HFFc6 (cell line): ENCODE measurements at regions not wholly inside any gene's neighbourhood (a gene's known extent, or its start where the extent isn't known, plus 50 kb on each side); places are given as distances from the start of the nearest gene placed in this dataset.
"Not testable (repeated sequence)": the region's sequence is repeated elsewhere in the genome, so short reads cannot be mapped to it uniquely, and the experiment has no call there.

ENCODE experiments used
- DNase-seq: peaks from one replicate; pipeline ENCODE4 v3.0.0-alpha.2; 2018
- H3K27ac Mint-ChIP-seq: 2 replicates; pipeline ENCODE4 v1.8.0; 2020; ENCODE audit warnings: mild to moderate bottlenecking, mixed read lengths
- H3K27me3 Mint-ChIP-seq: 2 replicates; pipeline ENCODE4 v1.8.0; 2021; ENCODE audit warnings: mild to moderate bottlenecking, moderate library complexity, mixed read lengths; ENCODE audit not compliant: insufficient read depth
- H3K36me3 Mint-ChIP-seq: 2 replicates; pipeline ENCODE4 v1.8.0; 2021; ENCODE audit warnings: low read depth, mixed read lengths
- H3K4me1 Mint-ChIP-seq: 2 replicates; pipeline ENCODE4 v1.8.0; 2020; ENCODE audit warnings: low read depth, mixed read lengths
- H3K4me3 Mint-ChIP-seq: 2 replicates; pipeline ENCODE4 v1.8.0; 2020; ENCODE audit warnings: mild to moderate bottlenecking, moderate library complexity, mixed read lengths
- H3K9me3 Mint-ChIP-seq: 2 replicates; pipeline ENCODE4 v1.8.0; 2020; ENCODE audit warnings: mild to moderate bottlenecking, mixed read lengths
- TF ChIP-seq, protein P1 (sequence below): fragments of 200-600 bp; sonication (generic); IDR thresholded peaks from 2 replicates; pipeline ENCODE4 v1.5.0; 2021; ENCODE audit warnings: antibody characterized with exemption, mild to moderate bottlenecking

DNA sequence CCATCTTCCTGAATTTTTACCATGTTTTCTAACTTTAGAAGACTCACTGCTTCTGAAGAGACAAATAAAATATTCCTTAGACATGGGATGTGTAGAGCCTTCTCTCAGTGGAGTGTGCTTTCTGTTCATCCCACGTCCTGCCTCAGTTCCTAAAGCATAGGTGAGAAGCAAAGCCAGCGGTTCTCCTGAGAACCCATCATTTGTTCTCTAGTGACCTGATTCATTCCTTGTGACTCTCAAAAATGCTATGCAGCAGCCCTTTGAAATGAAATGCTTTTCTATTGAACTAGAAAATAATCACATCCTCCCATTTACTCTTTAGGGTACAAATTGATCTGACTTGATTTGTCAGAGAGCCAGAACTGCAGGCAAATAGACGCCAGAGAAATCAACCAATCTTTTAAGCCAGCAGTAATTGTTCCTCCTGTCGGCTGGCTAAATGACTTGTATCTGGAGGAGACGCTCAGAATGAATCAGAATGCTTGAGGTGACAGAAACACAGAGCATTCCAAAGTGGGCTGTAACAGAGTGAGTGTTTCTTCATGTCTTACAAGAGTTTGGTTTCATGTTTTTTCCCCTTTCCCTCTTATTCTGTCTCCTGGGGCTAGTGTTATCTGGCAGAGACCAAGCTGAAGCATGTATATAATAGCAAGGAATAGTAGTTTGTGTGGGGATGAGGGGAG lies 81.3 kb upstream of the TMEM178A start:
- Mint-ChIP-seq H3K9me3 (peaks cover 14% of the 10 kb centered on the region), H3K4me3 (peak overlapping the region; percentile 31; the same call in 1 of the 2 replicates), H3K27me3 (peaks cover 1% of the 10 kb centered on the region; the same call in 1 of the 2 replicates), H3K27ac (peak overlapping the region; percentile 44), H3K36me3 (peaks cover 19% of the 10 kb centered on the region), H3K4me1 (peaks cover 13% of the 10 kb centered on the region)
- TF ChIP-seq, protein P1, sequence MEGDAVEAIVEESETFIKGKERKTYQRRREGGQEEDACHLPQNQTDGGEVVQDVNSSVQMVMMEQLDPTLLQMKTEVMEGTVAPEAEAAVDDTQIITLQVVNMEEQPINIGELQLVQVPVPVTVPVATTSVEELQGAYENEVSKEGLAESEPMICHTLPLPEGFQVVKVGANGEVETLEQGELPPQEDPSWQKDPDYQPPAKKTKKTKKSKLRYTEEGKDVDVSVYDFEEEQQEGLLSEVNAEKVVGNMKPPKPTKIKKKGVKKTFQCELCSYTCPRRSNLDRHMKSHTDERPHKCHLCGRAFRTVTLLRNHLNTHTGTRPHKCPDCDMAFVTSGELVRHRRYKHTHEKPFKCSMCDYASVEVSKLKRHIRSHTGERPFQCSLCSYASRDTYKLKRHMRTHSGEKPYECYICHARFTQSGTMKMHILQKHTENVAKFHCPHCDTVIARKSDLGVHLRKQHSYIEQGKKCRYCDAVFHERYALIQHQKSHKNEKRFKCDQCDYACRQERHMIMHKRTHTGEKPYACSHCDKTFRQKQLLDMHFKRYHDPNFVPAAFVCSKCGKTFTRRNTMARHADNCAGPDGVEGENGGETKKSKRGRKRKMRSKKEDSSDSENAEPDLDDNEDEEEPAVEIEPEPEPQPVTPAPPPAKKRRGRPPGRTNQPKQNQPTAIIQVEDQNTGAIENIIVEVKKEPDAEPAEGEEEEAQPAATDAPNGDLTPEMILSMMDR: no peak
- DNase-seq: peak; percentile 74

DNA sequence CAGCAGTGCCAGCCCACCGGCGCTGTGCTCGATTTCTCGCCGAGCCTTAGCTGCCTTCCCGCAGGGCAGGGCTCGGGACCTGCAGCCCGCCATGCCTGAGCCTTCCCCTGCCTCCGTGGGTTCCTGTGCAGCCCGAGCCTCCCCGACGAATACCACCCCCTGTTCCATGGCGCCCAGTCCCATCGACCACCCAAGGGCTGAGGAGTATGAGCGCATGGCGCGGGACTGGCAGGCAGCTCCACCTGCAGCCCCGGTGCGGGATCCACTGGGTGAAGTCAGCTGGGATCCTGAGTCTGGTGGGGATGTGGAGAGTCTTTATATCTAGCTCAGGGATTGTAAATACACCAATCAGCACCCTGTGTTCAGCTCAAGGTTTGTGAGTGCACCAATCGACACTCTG lies 80.2 kb upstream of the TMEM178A start:
- not testable (repeated sequence) for DNase-seq, H3K4me3 Mint-ChIP-seq, H3K27ac Mint-ChIP-seq, H3K27me3 Mint-ChIP-seq
- peaks cover 14% of the 10 kb centered on the region for H3K9me3 Mint-ChIP-seq
- H3K4me1 Mint-ChIP-seq: peaks cover 13% of the 10 kb centered on the region
- peaks cover 14% of the 10 kb centered on the region for H3K36me3 Mint-ChIP-seq

DNA sequence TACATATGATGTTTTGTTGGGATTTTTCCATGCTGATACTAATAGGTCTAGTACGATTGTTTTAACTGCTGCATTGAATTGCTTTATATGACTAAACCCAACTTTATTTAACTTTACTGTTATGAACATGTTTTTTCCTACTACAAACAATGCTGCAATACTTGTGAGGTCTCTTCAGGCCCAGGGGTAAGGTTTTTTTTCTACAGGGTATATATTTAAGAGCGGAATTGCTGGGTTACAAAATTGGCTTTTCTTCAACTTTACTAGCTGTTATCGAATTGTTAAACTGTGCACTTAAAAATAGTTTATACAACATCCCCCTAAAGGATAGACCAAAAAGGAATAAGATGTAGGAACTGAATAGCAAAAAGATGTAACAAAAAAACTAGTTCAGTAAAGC lies 78.5 kb upstream of the TMEM178A start:
- peaks cover 19% of the 10 kb centered on the region for H3K4me1 Mint-ChIP-seq
- no peak overlapping the region for H3K4me3 Mint-ChIP-seq

DNA sequence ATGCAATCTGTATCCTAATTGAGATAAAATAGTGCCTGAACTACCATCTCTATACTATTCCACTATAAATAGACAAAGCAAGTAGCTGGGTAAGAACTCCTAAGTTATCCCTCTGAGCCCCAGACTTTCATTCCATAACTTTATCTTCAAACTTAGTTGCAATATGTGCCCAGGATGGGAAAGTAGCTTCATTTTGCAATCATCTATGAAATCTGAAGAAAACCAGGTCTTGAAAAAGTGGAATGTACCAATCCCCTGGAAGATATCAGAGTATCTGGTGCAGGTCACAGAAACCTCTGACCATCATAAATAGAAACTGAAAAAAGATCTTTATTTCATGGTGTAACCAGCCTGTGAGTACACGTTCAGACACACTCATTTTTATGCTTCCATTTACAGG lies 78.1 kb upstream of the TMEM178A start:
- Mint-ChIP-seq H3K4me3 (no peak overlapping the region), H3K27me3 (no peaks in the 10 kb centered on the region), H3K36me3 (peaks cover 10% of the 10 kb centered on the region), H3K27ac (no peak overlapping the region), H3K4me1 (peaks cover 19% of the 10 kb centered on the region), H3K9me3 (peaks cover 8% of the 10 kb centered on the region)
- no peak for DNase-seq
- TF ChIP-seq, protein P1: no peak

More for the DNA sequence above, 78.5 kb upstream of the TMEM178A start:
- Mint-ChIP-seq H3K27ac (no peak overlapping the region), H3K36me3 (peaks cover 10% of the 10 kb centered on the region), H3K9me3 (peaks cover 8% of the 10 kb centered on the region), H3K27me3 (peaks cover 1% of the 10 kb centered on the region; the same call in 1 of the 2 replicates)
- TF ChIP-seq, protein P1: no peak
- DNase-seq: no peak

DNA sequence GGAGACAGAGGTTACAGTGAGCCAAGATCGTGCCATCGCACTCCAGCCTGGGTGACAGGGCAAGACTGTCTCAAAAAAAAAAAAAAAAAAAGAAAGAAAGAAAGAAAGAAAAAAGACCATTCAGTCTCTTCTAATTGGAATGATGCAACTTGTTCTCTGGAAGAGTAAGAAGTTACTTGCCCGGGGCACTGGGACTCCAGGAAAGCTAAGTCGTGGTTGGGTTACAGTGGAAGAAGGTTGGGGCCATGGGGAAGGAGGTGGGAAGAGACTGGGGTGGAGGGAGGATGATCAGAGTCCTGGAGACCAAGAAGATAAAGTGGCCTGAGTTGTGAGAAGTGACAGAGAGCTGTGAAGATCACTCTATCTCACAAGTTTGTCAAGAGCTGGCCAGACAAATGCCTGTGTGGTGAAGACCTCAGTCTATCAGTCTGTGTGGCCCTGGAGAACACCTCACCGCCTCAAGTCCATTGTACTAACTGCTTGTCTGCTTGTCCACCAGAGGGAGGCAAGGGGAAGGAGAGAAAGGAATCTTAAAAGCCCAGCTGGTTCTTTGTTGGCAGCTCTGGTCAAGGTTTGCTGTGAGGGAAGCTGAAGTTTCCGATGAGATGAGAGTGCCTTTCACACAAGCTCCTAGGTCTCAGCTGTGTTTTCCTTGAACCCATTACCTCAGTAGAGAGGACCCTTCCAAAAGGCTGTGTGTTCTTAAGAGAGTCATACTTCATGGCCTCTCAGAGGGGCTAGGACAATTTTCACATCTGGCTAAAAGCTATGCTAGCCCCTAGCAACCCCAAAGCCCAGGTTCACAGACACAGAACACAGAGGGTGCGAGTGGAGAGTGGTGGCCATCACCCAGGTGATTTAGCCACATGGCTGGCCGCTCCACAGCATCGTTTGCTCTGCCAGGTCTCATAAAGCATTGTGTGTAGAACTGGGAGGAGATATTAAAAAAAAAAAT lies 72.0 kb upstream of the TMEM178A start:
- Mint-ChIP-seq H3K27me3 (no peaks in the 10 kb centered on the region), H3K4me3 (no peak overlapping the region), H3K27ac (peak overlapping the region; percentile 4; the same call in 1 of the 2 replicates), H3K9me3 (no peaks in the 10 kb centered on the region), H3K36me3 (no peaks in the 10 kb centered on the region; the same call in 1 of the 2 replicates), H3K4me1 (peaks cover 15% of the 10 kb centered on the region)
- TF ChIP-seq, protein P1: peak; percentile 84
- DNase-seq: peak; percentile 75
